ENCODE measurements at regions not wholly inside any gene's neighbourhood (a gene's known extent, or its start where the extent isn't known, plus 50 kb on each side); places are given as distances from the start of the nearest gene placed in this dataset.
"Not testable (repeated sequence)": the region's sequence is repeated elsewhere in the genome, so short reads cannot be mapped to it uniquely, and the experiment has no call there.

GRCh38 chr5:124502551-124502950 lies 243.9 kb downstream of the ZNF608 start:
- DNase-seq: no peak

GRCh38 chr5:124499818-124500217 lies 246.6 kb downstream of the ZNF608 start:
- not testable (repeated sequence) for DNase-seq

GRCh38 chr5:124496968-124497367 lies 249.5 kb downstream of the ZNF608 start:
- DNase-seq: not testable (repeated sequence)

GRCh38 chr5:124494540-124495116 lies 251.8 kb downstream of the ZNF608 start:
- no peak for DNase-seq

- no peak for DNase-seq
Observed at GRCh38 chr5:124492444-124493224, 253.8 kb downstream of the ZNF608 start.

GRCh38 chr5:124490315-124490714 lies 256.1 kb downstream of the ZNF608 start:
- not testable (repeated sequence) for DNase-seq

GRCh38 chr5:124481419-124481818 lies 265.0 kb downstream of the ZNF608 start:
- DNase-seq: no peak

- DNase-seq: no peak
Observed at GRCh38 chr5:124480964-124481363, 265.5 kb downstream of the ZNF608 start.

GRCh38 chr5:124480022-124480421 lies 266.4 kb downstream of the ZNF608 start:
- no peak for DNase-seq

GRCh38 chr5:124478264-124478663 lies 268.2 kb downstream of the ZNF608 start:
- no peak for DNase-seq

GRCh38 chr5:124477577-124477976 lies 268.9 kb downstream of the ZNF608 start:
- no peak for DNase-seq

GRCh38 chr5:124477062-124477461 lies 269.4 kb downstream of the ZNF608 start:
- no peak for DNase-seq

GRCh38 chr5:124474528-124475215 lies 271.8 kb downstream of the ZNF608 start:
- DNase-seq: no peak

GRCh38 chr5:124468671-124469411 lies 277.6 kb downstream of the ZNF608 start:
- no peak for DNase-seq

GRCh38 chr5:124467745-124468144 lies 278.7 kb downstream of the ZNF608 start:
- no peak for DNase-seq

- DNase-seq: no peak
Observed at GRCh38 chr5:124466011-124466410, 280.4 kb downstream of the ZNF608 start.

GRCh38 chr5:124463851-124464250 lies 282.6 kb downstream of the ZNF608 start:
- no peak for DNase-seq

- DNase-seq: no peak
Observed at GRCh38 chr5:124462751-124463150, 283.7 kb downstream of the ZNF608 start.

GRCh38 chr5:124461941-124462340 lies 284.5 kb downstream of the ZNF608 start:
- no peak for DNase-seq

- DNase-seq: no peak
Observed at GRCh38 chr5:124461157-124461556, 285.3 kb downstream of the ZNF608 start.

- no peak for DNase-seq
Observed at GRCh38 chr5:124460642-124461041, 285.8 kb downstream of the ZNF608 start.

- no peak for DNase-seq
Observed at GRCh38 chr5:124459984-124460383, 286.5 kb downstream of the ZNF608 start.

- DNase-seq: no peak
Observed at GRCh38 chr5:124457901-124458300, 288.5 kb downstream of the ZNF608 start.

All from stimulated activated CD4-positive, alpha-beta T cell treated with anti-CD3 and anti-CD28 coated beads, Interleukin-4, amount 100 ng/mL, for 24 hours (primary cell).